Right lobe of liver (tissue), 4 donors: ENCODE measurements at regions not wholly inside any gene's neighbourhood (a gene's known extent, or its start where the extent isn't known, plus 50 kb on each side); places are given as distances from the start of the nearest gene placed in this dataset.

ENCODE experiments used
- CTCF ChIP-seq, 4 donors: fragments of 200-600 bp in 3 of 4; fragments of 450-650 bp in 1 of 4; IDR thresholded peaks; one replicate each; pipeline versions ENCODE4 v1.5.1 to v1.8.0; 2016 to 2022; ENCODE audit warnings: antibody characterized with exemption in 4 of 4, mild to moderate bottlenecking in 2 of 4
- POLR2A ChIP-seq: fragments of 450-650 bp; IDR thresholded peaks from one replicate; pipeline ENCODE4 v1.6.1; 2017; ENCODE audit warnings: antibody characterized with exemption, mild to moderate bottlenecking
- donor health status: DM: no; HTN: no; CAD: no.
- donor health status: DM: no; HTN: no; CAD: no.
- donor health status: DM: no; HTN: yes; CAD: no.

- TF ChIP-seq CTCF (IDR thresholded peaks at IDR 0.05): no peak
- TF ChIP-seq POLR2A: no peak
These were observed 274.5 kb upstream of the POU1F1 start for GRCh38 chr3:87550892-87551291.
